SK-N-MC (cell line): ENCODE measurements at regions not wholly inside any gene's neighbourhood (a gene's known extent, or its start where the extent isn't known, plus 50 kb on each side); places are given as distances from the start of the nearest gene placed in this dataset.

ENCODE experiments used
- DNase-seq: peaks from one replicate; pipeline ENCODE4 v3.0.0-alpha.2; 2011; ENCODE audit warnings: low read depth, low spot score
- H3K27ac ChIP-seq: fragments of 200-600 bp; sonication (generic); 2 replicates; pipeline ENCODE4 v1.5.1; 2016; ENCODE audit warnings: mixed run types
- H3K36me3 ChIP-seq: fragments of 200-600 bp; sonication (generic); 2 replicates; pipeline ENCODE4 v1.6.1; 2017; ENCODE audit warnings: antibody characterized with exemption, low read length, mixed read lengths; ENCODE audit not compliant: insufficient read depth
- H3K4me3 ChIP-seq: fragments of 200-600 bp; sonication (generic); 2 replicates; pipeline ENCODE4 v1.5.1; 2016
- H3K9ac ChIP-seq: fragments of 200-600 bp; sonication (generic); 2 replicates; pipeline ENCODE4 v1.8.0; 2017; ENCODE audit warnings: mixed run types, mixed read lengths; ENCODE audit not compliant: insufficient read length
- H3K9me3 ChIP-seq: fragments of 200-600 bp; sonication (generic); 2 replicates; pipeline ENCODE4 v1.6.1; 2017; ENCODE audit warnings: low read depth, mild to moderate bottlenecking, antibody characterized with exemption, low read length, moderate library complexity, mixed read lengths
- EZH2 ChIP-seq: fragments of 200-600 bp; sonication (generic); IDR thresholded peaks from one replicate; pipeline ENCODE4 v1.6.1; 2017; ENCODE audit warnings: antibody characterized with exemption
- FOXP2 ChIP-seq: optimal IDR thresholded peaks from 2 replicates; pipeline ENCODE3; 2011; ENCODE audit warnings: mild to moderate bottlenecking, moderate library complexity; ENCODE audit not compliant: insufficient read depth; ENCODE audit errors: extremely low read length, control extremely low read depth
- POLR2AphosphoS5 ChIP-seq: IDR thresholded peaks from 2 replicates; pipeline ENCODE4 v1.6.1; 2012; ENCODE audit warnings: mild to moderate bottlenecking, low read depth, low read length, borderline replicate concordance

GRCh38 chr2:152227969-152228592 lies 52.5 kb upstream of the STAM2 start:
- Histone ChIP-seq H3K36me3 (no peaks in the 10 kb centered on the region), H3K9ac (no peak overlapping the region), H3K27ac (no peak overlapping the region), H3K4me3 (no peak overlapping the region), H3K9me3 (no peaks in the 10 kb centered on the region)
- no peak for DNase-seq
- TF ChIP-seq FOXP2: no peak
- TF ChIP-seq POLR2AphosphoS5: no peak
- TF ChIP-seq EZH2: no peak

DNA sequence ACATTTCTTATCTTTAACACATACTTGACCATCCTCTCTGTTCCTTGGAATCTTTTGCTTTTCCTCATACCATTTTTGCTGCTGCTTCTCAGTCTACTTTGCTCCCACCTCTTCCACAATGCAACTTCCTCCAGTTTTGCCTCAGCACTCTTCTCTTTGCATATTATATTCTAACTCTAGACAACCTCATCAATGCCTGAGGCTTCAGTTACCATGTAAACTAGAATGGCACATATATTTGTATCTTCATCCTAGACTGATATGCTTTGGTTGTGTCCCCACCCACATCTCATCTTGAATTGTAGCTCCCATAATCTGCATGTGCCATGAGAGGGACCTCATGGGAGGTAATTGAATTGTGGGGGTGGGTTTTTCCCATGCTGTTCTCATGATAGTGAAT lies 55.9 kb upstream of the STAM2 start:
- DNase-seq: no peak
- no peak overlapping the region for H3K9ac ChIP-seq
- H3K9me3 ChIP-seq: no peaks in the 10 kb centered on the region
- TF ChIP-seq FOXP2: no peak
- TF ChIP-seq POLR2AphosphoS5: no peak
- TF ChIP-seq EZH2: no peak
- no peak overlapping the region for H3K27ac ChIP-seq
- H3K4me3 ChIP-seq: no peak overlapping the region
- no peaks in the 10 kb centered on the region for H3K36me3 ChIP-seq

DNA sequence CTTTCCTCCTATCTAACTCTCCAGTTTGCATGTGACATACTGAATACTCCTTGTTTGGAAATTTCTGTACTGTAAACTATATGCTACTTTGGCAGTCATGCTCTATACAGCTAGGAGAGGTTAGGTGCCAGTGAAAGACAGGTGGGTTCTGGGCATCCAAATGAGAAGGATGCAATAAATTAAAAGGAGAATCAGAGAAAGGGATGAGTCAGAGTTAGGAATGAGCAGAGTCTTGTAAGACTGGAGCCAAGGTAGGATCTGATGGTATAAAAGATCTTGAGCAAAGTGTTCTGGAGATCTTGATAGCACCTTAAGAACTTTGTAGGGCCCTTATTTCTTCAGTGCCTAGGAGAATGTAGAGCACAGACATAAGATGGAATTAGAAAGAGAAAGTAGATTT lies 58.7 kb upstream of the STAM2 start:
- Histone ChIP-seq H3K9ac (no peak overlapping the region), H3K36me3 (no peaks in the 10 kb centered on the region), H3K4me3 (no peak overlapping the region), H3K9me3 (no peaks in the 10 kb centered on the region), H3K27ac (no peak overlapping the region)
- no peak for TF ChIP-seq EZH2
- no peak for TF ChIP-seq POLR2AphosphoS5
- TF ChIP-seq FOXP2: no peak
- no peak for DNase-seq

GRCh38 chr2:152236191-152236925 lies 60.8 kb upstream of the STAM2 start:
- Histone ChIP-seq H3K9me3 (peaks cover 5% of the 10 kb centered on the region; the same call in 1 of the 2 replicates), H3K4me3 (no peak overlapping the region), H3K27ac (no peak overlapping the region), H3K9ac (no peak overlapping the region), H3K36me3 (no peaks in the 10 kb centered on the region)
- TF ChIP-seq POLR2AphosphoS5 (no peak), EZH2 (no peak), FOXP2 (no peak)
- no peak for DNase-seq

DNA sequence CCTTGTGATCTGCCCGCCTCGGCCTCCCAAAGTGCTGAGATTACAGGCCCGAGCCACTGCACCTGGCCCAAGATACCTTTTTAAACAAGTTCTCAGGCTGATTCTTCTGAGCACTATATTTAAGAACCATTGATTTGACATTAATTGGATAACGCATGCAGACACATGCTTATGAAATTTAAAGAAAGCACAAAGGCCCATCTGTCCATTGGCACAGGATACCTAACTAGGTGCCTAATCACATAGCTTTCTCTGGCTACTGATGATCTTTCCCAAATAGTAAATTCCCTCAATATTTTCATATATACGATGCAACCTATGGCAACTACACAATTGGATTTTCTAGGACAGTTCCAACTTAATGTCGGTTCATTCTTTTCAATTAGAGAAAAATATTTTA lies 62.5 kb upstream of the STAM2 start:
- Histone ChIP-seq H3K27ac (no peak overlapping the region), H3K36me3 (no peaks in the 10 kb centered on the region), H3K9me3 (peaks cover 5% of the 10 kb centered on the region; the same call in 1 of the 2 replicates), H3K4me3 (no peak overlapping the region), H3K9ac (no peak overlapping the region)
- no peak for DNase-seq
- TF ChIP-seq POLR2AphosphoS5 (no peak), FOXP2 (no peak), EZH2 (no peak)

DNA sequence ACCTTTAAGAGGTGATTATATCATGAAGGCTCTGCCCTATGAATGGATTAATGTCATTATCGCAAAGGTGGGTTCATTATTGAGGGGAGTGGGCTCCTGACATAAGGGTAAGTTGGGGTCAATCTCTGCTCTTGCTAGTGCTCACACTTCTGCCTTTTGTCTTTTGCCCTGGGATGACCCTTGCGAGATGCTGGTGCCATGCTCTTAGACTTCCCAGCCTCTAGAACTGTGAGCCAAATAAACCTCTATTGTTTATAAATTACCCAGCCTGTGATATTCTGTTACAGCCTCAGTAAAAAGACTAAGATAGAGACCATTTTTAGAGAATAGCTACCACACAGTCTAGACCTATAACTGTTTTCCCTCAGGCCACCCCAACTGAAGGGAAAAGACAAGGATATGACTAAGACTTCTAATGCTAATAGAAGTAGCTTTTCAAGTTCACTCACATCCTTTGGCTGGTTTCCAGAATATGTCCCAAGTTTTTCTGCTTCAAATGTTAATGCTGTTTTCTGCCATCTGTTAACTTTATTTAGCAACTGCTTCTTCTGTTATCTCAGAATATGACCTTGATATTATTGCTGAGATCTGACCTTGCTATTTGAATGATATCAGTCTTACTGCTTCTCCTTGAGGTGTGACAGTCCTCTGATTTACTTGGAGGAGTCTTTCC lies 65.1 kb upstream of the STAM2 start:
- H3K4me3 ChIP-seq: no peak overlapping the region
- no peak overlapping the region for H3K9ac ChIP-seq
- no peak for TF ChIP-seq FOXP2
- TF ChIP-seq POLR2AphosphoS5: no peak
- TF ChIP-seq EZH2: no peak
- H3K36me3 ChIP-seq: no peaks in the 10 kb centered on the region
- H3K9me3 ChIP-seq: peaks cover 5% of the 10 kb centered on the region; the same call in 1 of the 2 replicates
- H3K27ac ChIP-seq: no peak overlapping the region
- peak; percentile 10 for DNase-seq

DNA sequence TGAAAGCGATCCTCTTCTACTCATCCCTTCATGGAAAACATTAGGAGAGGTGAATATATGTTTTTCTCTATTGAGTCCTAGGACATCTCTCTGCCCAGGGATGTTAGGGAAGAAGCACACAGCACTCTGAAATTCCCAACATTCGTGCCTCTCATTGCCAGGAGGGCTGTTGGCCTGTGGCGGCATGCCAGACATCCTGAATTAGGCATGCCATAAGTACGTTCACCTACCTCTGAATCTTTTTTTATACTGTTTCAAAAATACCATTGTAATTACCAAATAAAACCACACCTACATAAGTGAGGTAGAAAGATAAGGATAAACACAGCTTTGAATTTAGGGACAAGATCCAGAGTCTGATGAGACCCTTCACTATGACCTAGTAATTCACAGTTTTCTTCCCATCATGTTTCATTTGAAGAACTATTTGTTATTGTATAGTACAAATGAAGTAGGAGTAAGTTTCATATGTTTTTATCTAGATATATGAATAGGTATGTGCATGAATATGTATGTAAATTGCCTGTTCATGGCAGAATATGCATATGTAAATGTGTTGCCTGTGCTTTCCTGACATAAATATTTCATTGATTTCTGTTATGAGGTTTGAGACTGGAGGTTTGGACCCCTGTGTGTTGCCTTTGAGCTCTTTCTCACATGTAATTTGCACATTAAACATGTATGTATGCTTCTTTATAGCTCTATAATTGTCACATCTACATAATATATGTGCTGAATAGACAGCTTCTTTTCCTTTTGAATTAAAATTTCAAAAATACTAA lies 66.6 kb upstream of the STAM2 start:
- TF ChIP-seq FOXP2: no peak
- TF ChIP-seq EZH2: no peak
- no peak for TF ChIP-seq POLR2AphosphoS5

More for the DNA sequence above, 66.6 kb upstream of the STAM2 start:
- no peak overlapping the region for H3K9ac ChIP-seq
- no peaks in the 10 kb centered on the region for H3K36me3 ChIP-seq
- no peak overlapping the region for H3K4me3 ChIP-seq
- DNase-seq: no peak
- peaks cover 5% of the 10 kb centered on the region; the same call in 1 of the 2 replicates for H3K9me3 ChIP-seq
- no peak overlapping the region for H3K27ac ChIP-seq
